Retina (tissue), 1 donor: ENCODE measurements at regions not wholly inside any gene's neighbourhood (a gene's known extent, or its start where the extent isn't known, plus 50 kb on each side); places are given as distances from the start of the nearest gene placed in this dataset.
A peak's percentile ranks its signal among the peaks of the same experiment; 100 is the strongest.
"Not testable (repeated sequence)": the region's sequence is repeated elsewhere in the genome, so short reads cannot be mapped to it uniquely, and the experiment has no call there.

Experiments
- DNase-seq: peaks from one replicate; pipeline ENCODE4 v3.0.0-alpha.2; 2016

GRCh38 chr15:31488437-31489204, 162.0 kb downstream of the KLF13 start:
- peak; percentile 87 for DNase-seq

DNA sequence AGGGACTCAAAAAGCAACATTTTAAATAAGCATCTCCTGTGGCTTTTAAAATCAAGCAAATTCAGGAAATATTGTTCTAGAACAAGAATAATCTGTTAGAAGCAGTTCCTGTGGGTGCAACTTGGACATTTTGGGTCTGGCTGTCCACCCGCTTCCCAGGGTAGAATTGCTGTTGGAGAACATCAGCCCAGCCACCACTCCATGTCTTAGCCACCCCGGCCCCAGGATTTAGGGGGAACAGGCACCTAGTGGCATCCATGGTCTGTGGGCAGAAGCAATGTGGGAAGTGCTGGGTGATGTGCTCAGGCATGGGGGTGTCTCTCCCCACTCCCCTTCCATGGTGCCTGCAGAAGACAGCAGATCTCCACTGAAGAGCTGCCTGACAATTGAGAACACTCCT, 162.6 kb downstream of the KLF13 start:
- no peak for DNase-seq

DNA sequence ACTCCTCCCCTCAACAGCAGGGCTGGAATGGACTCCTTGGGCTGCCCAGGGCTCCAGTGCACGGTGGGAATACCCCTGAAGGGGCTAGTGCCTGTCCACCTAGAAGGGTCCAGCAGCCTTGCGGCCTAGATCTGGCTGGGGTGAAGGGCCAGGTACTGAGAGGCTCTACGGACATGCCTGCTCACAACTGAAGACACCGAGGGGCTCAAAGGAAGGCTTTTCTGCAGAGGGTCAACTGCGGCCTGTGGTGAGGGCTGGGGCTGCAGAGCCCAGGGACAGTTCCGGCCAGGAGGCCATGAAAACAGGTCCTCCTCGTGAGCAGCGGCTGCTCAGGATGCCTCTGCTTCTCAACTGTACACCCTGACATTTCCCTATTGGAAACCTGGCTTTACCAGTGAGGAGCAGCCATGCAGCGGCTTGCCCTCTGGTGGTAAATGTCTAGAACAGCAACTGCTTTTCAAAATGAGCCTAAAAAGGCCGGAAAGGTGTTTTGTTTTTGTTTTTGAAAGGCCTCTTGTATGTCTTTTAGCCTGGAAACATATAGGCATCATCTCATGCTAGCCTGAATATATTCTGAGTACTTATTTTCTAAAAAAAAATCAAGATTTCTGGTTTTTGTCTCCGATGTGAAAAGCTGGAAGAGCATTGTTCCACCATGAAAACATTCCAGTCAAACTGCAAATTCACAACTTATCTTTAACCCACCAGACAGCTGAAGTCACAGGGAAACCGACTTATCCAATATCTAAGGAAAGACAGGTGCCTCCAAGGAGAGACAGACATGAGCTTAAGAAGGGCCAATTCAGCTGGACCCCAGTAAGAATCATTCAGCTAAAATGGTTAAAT, 163.4 kb downstream of the KLF13 start:
- peak; percentile 72 for DNase-seq

- DNase-seq: no peak
Measured at GRCh38 chr15:31494786-31495185, 168.2 kb downstream of the KLF13 start.

DNA sequence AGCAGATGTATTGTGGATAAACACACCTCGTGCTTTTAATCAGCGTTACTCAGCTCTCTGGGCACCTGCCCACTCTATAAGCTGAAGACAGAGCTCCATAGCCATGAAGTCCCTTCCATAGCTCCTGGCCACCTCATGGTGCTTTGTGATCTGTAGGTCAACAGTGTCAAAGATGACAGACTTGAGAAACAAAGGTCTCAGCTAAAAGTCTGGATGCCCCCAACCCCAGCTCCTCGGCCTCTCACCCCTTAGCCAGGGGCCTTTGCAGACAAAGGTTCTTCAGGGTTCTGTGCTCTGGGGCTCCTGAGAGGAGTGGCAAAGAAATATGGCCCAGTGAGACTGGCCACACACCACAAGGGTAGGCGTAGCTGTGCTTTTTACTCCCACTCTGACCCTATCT, 168.6 kb downstream of the KLF13 start:
- DNase-seq: no peak

DNA sequence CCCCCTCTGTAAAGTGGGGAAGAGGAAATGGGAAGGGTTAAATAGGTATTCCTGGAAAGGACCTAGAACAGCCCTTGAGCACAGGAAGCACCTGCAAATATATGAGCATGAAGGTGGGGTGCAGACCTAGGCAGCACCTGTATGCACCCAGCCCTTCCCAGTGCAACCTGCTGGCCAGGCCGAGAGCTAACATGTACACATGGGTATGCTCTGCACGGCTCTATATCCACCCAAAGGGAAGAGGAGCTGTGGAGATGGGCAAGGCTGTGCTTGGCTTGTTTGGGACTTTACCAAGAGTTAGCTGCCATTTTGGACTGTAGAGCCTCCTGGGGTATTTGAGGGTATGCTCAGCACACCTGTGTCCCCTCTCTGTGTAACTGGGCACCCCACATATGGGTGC, 171.2 kb downstream of the KLF13 start:
- no peak for DNase-seq

DNA sequence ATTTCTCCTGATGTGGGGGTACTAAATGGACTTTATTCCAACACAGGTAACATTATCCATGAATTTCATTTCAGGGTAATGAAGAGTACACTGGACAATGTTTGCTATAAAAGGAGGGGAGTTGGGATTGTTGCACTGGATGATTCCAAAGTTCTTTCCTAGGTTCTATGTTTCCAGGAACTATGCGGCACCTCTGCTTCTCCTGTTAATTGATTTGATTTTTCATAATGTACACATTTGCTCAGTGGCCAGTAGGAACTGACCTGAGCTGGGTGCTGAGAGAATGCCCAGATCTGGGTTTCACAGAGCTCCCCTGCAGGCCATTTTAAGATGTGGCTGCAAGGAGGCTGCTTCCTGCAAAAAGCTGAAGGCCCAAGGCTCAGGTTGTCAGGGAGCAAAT, 171.7 kb downstream of the KLF13 start:
- no peak for DNase-seq

DNA sequence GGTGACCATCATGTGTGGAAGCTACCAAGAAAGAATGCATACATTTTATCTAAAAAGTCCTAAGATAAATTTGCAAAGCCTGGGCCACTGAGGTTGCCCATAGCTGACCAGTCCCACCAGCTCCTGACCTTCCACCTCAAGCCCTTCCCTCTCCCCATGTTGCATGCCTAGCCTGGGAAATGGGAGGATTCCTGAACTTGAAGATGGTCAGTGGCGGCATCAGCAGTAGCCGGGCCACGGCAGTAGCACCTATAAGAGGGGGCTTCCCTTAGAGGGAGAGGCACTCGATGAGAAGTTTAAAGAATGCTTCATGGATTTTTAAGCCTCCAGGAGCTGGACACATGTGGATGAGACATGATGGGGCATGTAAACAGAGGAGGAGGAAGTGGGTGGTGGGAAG, 172.1 kb downstream of the KLF13 start:
- no peak for DNase-seq

DNA sequence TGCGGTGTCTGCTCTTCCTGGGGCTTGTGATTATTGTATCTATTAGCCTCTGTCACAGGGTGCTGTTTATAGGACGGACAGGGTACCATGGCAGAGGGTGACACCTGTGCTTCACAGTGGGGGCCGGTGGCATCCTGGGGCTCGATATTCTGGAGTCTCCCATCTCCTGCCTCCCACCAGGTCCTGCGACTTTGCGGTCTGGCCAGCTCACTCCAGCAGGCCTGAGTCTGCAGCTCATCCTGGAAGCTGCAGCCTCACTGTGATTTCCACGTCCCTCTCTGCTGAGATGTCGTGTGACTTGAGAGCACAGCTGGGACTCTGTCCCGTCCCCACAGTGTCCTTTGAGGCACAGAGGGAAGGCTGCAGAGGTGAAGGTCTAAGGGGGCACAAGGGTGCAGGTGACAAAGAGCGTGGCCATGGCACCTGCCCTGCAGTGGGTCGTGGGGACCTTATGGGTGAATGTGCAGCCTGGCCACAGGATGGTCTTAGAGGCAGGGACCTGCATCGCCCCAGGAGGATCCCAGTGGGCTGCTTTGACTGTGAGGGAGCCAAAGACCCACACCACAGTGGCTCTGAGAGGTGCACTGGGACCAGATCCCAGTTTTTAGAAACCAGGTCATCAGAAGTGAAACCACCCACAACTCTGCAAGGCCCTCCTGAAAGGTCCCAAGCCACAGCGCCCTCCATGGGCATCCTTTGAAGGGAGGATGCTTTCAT, 172.8 kb downstream of the KLF13 start:
- DNase-seq: no peak

- DNase-seq: no peak
Measured at GRCh38 chr15:31499953-31500765, 173.5 kb downstream of the KLF13 start.

GRCh38 chr15:31500766-31501449, 174.3 kb downstream of the KLF13 start:
- DNase-seq: no peak

DNA sequence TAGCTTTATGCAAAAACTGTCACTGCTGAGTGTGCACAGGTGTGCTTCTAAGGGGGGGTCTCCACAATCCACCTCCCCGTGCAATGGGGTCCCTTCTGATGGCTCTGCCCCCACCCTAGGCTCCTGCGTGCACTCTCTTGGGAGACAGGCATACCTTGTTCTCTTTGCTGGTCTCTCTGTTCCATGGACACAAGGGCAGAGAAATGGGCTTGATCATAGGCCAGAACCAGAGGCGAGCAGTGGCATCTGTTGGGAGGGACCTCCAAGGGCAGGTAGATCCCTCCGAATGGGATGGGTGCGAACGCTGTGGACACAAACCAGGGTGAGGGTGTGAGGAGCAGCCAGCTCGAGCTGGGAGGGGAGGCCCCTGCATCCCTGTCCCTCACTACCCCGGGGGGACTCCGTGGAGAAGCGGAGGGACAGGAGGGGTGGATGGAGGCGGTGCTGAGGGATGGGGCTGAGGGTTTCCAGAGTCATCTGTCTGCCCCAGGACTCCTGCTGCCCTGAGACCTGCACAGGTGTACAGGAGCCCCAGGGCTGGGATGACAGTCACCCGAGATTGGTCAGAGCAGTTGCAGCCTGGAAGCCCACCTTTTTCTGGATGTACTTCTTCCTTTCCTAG, 175.0 kb downstream of the KLF13 start:
- no peak for DNase-seq

- no peak for DNase-seq
Measured at GRCh38 chr15:31502541-31503229, 176.1 kb downstream of the KLF13 start.

DNA sequence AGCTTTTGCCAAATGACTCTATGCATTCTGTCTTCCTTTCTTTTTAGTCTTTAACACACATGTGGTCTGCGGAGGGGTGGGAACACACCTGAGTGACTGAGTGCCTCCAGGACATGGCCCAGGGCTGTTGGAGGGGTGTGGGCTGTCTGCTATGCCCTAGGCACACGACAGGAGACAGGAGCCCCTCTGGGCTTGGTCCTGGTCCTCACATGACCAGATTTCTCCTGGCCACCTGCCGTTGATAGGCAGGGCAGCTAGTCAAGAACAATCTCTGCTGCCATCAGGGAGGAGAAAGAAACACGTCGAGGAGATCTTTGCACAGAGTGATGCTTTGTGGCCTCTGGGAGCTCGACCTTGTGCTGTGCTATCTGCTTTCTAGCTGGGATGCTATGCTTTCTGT, 176.6 kb downstream of the KLF13 start:
- no peak for DNase-seq

GRCh38 chr15:31503758-31504461, 177.3 kb downstream of the KLF13 start:
- DNase-seq: no peak

GRCh38 chr15:31504462-31504839, 177.8 kb downstream of the KLF13 start:
- no peak for DNase-seq

GRCh38 chr15:31507573-31507972, 180.9 kb downstream of the KLF13 start:
- not testable (repeated sequence) for DNase-seq

DNA sequence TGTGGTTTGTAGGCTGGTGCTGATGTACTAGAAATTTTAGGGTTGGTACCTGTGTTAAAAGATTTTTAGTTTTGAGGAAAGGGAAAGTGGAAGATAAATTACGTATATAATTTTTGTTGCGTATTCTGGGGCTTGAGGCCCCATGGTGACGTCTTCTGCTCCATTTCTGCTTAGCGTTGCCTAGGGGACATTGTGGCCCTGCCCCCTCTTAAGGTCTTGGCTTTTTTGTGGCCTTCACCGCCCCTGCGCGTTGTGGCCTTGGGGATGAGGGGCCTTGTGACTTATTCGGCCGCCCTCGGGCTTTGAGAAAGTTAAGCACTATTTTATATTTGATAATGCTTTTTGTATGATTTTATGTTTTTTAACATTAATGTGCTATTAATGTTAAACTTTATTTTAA, 182.0 kb downstream of the KLF13 start:
- no peak for DNase-seq

GRCh38 chr15:31510057-31510456, 183.4 kb downstream of the KLF13 start:
- no peak for DNase-seq

GRCh38 chr15:31511707-31512310, 185.2 kb downstream of the KLF13 start:
- DNase-seq: no peak
